GM12873 (cell line): ENCODE measurements at regions not wholly inside any gene's neighbourhood (a gene's known extent, or its start where the extent isn't known, plus 50 kb on each side); places are given as distances from the start of the nearest gene placed in this dataset.

Source experiments
- TF ChIP-seq, protein P1 (sequence below): IDR thresholded peaks from 2 replicates; pipeline ENCODE4 v1.5.1; 2012; ENCODE audit warnings: low read depth, mild to moderate bottlenecking, moderate library complexity, low read length, control low read depth; ENCODE audit not compliant: insufficient read depth; ENCODE audit errors: missing control alignments

DNA sequence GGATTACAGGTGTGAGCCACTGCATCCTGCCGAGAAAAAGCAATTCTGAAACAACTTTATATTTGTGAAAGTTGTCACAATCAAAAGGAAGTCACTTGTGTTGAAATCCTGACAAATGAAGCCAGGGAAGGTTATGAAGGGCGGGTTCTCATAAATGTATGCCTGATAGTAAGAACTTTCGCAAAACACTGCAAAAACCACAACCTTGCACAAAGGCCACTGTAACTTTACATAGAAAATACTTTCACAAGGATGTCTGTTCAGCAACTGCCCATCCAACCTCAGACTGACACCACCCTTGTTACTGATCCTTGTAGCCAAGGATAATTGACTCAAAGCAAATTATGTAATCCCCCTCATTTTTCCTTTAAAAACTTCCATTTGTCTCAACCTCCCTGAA lies 90.6 kb downstream of the SLC4A3 start:
- TF ChIP-seq, protein P1, sequence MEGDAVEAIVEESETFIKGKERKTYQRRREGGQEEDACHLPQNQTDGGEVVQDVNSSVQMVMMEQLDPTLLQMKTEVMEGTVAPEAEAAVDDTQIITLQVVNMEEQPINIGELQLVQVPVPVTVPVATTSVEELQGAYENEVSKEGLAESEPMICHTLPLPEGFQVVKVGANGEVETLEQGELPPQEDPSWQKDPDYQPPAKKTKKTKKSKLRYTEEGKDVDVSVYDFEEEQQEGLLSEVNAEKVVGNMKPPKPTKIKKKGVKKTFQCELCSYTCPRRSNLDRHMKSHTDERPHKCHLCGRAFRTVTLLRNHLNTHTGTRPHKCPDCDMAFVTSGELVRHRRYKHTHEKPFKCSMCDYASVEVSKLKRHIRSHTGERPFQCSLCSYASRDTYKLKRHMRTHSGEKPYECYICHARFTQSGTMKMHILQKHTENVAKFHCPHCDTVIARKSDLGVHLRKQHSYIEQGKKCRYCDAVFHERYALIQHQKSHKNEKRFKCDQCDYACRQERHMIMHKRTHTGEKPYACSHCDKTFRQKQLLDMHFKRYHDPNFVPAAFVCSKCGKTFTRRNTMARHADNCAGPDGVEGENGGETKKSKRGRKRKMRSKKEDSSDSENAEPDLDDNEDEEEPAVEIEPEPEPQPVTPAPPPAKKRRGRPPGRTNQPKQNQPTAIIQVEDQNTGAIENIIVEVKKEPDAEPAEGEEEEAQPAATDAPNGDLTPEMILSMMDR: no peak

DNA sequence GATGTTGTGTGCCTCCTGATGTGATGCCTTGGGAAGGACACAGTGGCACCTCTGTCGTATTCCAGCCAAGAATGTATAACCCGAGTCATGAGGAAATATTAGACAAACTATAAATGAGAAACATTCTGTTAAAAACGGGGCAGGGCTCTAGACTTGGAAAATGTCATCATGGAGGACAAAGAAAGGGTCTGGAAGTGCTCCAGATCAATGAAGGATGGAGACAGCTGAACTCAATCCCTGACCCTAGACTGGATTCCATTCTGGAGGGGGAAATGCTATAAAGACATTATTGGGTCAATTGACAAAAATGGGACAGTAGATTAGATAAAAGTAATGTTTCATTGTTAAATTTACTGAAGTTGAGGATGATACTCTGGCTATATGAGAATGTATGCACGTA lies 92.1 kb downstream of the SLC4A3 start:
- TF ChIP-seq, protein P1: no peak

DNA sequence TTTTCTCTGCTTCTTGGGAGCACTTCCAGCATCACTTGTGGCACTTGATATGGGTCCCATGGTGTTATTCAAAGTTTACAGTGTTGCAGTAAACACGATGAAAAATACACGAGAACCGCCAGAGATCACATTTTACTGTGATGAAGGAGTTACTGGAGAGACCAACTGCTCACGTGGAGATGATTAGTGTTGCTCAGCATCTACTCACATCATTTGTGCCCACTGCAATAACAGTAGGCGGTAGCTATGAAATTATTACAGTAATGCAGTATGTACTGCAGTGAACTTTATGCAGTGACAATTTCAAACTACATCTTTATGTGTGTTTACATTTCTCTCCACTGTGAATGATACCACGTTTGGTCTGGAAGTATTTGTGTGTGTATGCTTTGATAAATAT lies 93.5 kb downstream of the SLC4A3 start:
- TF ChIP-seq, protein P1: no peak

DNA sequence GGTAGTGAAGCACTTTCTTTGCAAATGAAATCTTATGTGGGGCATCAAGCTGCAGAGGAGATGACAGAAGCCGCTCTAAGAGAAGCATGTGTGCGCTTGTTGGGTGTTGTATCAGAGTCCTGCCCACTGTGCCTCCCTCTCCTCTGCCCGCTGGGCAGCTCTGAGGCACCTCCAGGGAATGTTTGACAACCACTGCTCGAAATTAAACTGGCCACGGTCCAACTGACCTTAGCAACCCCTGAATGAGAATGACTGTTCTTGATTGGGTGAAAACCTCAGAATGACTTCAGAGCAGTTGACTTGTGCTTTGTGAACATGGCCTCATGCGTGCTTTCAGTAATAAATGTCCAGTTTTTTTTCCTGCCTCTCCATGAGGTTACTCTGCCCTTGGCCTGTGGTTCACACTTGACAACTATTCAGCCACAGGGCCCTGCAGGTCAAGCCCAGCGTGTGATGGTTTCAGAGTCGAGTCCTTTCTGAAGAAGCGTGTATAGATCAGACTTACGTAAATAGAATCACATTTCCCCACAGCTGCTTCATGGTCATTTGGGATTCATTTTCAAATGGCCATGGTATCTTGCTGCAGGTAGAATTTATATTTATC lies 94.9 kb downstream of the SLC4A3 start:
- TF ChIP-seq, protein P1: no peak

DNA sequence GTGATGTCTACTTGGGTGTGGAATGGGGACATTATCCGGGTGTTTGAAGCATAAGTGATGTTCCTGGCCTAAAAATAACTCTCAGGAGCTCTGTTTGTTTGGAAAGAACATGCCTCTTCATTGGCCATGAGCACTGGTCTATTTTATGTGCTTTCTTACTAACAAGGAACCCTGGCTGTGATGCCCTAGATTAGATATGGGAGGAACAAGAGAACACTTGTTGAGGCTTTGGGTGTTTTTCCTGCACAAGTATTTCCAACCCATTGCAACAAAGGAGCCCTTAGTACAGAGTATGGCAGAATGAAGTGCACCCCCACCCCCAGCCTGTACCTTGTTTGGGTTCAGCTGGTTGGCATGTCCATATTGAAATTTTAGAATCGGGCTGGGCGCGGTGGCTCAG lies 95.9 kb downstream of the SLC4A3 start:
- TF ChIP-seq, protein P1: no peak

DNA sequence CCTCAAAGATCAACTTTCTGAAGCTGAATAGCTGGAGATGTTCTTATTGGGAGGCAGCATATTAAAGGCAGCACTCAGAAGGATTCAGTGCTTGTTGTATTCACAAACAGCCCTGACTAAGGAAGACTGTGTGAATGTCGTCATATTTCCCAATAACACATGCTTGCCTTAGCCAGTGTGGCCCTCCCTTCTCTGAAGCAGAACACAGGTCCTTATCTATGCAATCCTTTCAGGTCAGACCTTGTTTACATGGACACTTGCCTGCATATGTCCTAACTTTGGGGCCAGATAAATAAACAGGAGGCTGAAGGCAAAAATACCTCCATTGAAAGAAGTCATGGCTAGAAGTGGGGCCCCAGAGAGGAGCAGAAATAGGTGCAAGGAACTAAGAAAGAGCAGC lies 97.2 kb downstream of the SLC4A3 start:
- TF ChIP-seq, protein P1: no peak

DNA sequence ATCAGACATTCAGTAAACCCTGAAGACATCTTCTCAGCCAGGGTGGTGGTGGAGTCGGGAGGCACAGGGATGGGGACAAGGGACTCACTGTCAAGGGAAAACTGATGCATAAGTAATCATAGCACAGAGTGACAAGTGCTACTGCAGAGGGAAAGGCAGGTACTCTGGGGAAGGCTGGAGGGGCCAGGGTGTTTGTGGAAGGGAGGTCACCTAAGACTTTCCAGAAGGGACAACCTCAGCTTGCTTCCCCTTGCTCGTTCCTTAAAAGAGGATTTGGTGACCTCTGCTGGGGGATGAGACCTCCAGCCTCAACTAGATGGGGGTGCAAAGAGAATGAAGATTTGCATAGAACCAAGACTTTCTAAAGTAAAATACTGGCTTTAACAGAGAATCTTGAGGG lies 99.5 kb downstream of the SLC4A3 start:
- TF ChIP-seq, protein P1: no peak
